GM13976 (cell line): ENCODE measurements at regions not wholly inside any gene's neighbourhood (a gene's known extent, or its start where the extent isn't known, plus 50 kb on each side); places are given as distances from the start of the nearest gene placed in this dataset.

ENCODE experiments used
- DNase-seq: peaks from one replicate; pipeline ENCODE4 v3.0.0; 2012; ENCODE audit warnings: low spot score
- in situ Hi-C: fragments of 300-500 bp; cut with MboI; formaldehyde crosslinking; loops from one replicate; pipeline ENCODE4 v1.12.0; 2022; ENCODE audit warnings: low sequenced_read_pairs, mixed read lengths, inconsistent platforms; ENCODE audit not compliant: unreplicated experiment
- TF ChIP-seq, protein P1 (sequence below): IDR thresholded peaks from 2 replicates; pipeline ENCODE4 v1.5.1; 2012; ENCODE audit warnings: borderline replicate concordance, mild to moderate bottlenecking; ENCODE audit not compliant: insufficient read depth; ENCODE audit errors: extremely low read depth, missing control alignments, control extremely low read depth

DNA sequence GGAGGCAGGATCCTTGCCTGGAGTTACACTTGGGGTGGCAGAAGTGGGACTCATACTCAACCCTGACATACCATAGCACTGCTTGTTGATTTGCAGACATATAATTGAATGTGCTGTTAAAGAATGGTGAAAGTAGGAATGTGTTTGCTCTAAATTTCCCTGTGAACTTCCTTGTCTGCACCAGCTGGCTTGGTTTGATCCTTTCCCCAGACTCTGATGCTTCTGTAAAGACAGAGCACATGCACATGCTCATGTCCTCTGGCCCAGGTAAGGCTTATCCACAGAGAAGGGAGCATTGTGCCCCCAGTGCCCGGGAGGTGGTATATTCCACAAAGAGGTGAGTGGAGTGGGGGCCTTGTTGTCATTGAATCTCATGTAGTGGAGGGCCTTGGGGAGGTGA, 138.0 kb upstream of the STC2 start:
- DNase-seq = no peak
- in situ Hi-C loops = loop anchor here (10.0 kb wide), 1 partner anchor 109 kb away; no protein-coding TSS in a partner anchor
- TF ChIP-seq, protein P1, sequence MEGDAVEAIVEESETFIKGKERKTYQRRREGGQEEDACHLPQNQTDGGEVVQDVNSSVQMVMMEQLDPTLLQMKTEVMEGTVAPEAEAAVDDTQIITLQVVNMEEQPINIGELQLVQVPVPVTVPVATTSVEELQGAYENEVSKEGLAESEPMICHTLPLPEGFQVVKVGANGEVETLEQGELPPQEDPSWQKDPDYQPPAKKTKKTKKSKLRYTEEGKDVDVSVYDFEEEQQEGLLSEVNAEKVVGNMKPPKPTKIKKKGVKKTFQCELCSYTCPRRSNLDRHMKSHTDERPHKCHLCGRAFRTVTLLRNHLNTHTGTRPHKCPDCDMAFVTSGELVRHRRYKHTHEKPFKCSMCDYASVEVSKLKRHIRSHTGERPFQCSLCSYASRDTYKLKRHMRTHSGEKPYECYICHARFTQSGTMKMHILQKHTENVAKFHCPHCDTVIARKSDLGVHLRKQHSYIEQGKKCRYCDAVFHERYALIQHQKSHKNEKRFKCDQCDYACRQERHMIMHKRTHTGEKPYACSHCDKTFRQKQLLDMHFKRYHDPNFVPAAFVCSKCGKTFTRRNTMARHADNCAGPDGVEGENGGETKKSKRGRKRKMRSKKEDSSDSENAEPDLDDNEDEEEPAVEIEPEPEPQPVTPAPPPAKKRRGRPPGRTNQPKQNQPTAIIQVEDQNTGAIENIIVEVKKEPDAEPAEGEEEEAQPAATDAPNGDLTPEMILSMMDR = no peak

DNA sequence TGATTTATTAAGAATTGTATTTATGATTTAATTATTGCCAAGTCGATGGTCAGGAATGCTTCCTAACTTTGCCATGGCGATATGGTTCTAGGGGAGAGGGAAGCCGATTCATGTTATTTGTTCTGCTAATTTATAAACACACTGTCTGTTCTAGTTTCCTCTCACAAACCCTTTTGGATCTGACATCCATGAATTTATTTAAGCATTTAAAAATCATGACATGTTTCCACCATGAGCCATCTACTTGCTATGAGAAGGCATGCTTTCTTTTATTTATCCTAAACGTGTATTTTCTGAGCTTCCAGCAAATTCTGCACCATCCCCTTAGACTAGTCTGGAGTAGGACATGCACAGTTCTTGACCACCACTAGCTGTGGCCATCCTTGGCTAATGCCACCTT, 136.6 kb upstream of the STC2 start:
- no peak for DNase-seq
- in situ Hi-C loops = loop anchor here (10.0 kb wide), 1 partner anchor 110 kb away; no protein-coding TSS in a partner anchor
- TF ChIP-seq, protein P1 = no peak

DNA sequence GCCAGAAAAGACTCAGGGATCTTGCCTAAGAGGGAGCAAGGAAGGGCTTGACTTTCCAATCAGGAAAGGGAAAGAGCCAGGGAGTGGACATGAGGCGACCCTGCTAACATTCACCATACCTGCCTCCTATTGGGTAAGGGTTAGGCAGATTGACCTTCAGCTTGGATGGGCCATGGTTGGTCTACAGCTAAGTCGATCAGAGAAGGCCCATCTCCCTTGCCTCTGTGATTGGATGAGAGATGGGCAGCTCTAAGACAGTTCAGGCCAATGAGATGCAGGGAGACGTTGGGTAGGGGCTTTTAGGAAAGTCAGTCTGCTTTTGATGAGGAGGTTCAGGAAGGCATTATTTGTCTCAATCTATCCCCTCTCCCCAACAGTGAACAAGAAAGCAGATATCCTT, 135.0 kb upstream of the STC2 start:
- DNase-seq = no peak
- in situ Hi-C loops = loop anchor here (10.0 kb wide), 1 partner anchor 112 kb away; no protein-coding TSS in a partner anchor
- TF ChIP-seq, protein P1 = no peak

DNA sequence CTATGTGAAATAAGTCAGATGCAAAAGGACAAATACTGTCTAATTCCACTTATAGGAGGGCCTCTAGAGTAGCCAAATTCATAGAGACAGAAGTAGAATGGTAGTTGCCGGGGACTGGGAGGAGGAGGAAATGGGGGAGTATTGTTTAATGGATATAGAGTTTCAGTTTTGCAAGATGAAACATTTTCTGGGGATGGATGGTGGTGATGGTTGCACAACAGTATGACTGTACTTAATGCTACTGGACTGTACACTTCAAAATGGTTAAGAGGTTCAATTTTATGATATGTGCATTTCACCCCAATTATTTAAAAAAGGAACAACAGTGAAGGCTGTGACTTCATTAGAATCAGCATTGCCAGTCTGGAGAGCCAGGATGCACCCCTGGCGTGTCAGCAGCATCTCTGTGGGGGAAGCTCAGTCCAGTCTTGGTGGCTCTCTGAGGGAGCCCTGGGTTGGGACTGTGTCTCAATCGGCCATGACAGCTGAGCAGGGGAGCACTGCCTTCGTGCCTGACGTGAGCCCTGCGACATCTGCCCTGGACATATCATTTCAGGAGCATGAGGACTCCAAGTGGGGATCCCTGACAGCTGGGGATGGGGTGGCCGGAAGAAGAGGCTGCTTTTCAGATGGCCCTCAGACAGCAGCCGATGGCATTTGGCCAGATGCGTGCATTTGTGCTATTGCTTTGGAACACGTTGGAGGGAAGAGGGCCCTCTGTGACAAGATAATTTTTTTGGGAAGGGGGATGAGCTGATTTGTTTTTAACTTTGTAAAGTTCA, 130.8 kb upstream of the STC2 start:
- in situ Hi-C loops = no loop called here
- DNase-seq = no peak
- TF ChIP-seq, protein P1 = no peak

DNA sequence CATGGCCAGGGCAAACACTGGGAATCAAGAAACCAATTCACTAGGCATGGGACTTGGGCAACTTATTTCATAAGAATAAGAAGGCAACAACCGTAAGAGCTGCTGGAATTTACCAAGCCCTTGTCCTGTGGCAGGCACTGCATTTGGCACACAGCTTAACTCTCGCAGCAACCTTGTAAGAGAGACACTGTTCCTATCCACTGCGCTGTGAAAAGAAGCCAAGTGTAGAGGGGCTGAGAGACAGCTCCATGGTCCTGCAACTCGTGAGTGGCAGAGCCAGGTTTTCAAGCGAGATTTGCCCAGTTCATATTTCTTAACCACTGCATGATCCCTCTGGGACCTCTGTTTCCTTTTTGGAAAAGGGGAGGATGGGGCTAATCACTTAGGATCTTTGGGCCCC, 129.3 kb upstream of the STC2 start:
- no peak for DNase-seq
- TF ChIP-seq, protein P1 = no peak
- in situ Hi-C loops = no loop called here

DNA sequence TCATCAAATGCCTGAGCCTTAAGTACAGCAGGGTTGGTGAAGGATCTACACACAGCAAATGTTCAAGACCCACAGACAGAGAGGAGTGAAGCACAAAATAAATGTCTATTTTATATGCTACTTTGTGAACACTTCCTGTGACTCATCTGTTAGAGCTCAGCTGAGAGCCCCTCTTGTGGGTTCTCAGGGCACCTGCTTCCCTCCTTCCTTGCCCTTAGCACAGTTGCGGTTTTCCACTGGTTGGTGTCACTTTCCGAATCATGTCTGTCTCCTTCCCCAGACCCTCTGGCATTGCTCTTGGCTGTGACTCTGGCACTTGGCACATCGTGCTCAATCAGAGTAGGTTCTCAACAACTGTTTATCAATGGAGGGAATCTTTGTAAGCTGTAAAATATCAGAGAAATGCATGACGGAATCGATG, 128.5 kb upstream of the STC2 start:
- DNase-seq = no peak
- in situ Hi-C loops = no loop called here
- TF ChIP-seq, protein P1 = no peak

DNA sequence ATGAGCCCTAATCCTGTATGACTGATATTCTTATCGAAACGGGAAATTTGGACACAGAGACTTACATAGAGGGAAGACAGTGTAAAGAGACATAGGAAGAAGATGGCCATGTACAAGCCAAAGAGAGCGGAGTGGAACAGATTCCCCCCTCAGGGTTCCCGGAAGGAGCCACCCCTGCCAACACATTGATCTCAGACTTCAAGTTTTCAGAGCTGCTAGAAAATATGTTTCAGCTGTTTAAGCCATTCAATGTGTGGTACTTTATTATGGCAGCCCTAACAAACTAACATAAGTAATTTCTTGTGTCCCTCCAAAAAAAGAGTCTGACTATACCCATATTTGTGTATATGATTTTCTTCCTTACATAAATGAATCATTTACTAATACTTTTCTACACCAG, 128.0 kb upstream of the STC2 start:
- TF ChIP-seq, protein P1 = no peak
- in situ Hi-C loops = no loop called here
- no peak for DNase-seq
